ENCODE measurements at regions not wholly inside any gene's neighbourhood (a gene's known extent, or its start where the extent isn't known, plus 50 kb on each side); places are given as distances from the start of the nearest gene placed in this dataset.

DNA sequence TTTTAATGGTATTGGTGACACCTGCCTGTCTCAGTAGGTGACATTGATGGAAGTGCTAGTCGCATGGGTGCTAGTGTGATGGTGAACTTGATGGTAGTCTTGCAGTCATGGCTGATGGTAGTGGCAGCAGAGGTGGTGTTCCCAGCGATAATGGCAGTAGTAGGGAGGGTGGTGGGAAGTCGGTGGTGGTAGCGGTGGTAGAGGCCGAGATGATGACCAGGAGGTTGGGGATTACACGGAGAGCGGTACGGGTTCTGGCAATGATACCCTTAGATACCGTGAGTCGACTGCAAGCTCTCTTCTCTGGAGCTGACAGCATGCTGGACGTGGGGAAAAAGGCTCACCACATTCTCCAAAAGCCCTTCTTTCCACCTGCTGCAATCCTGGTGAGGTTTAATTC lies 99.4 kb upstream of the SLC2A1 start:
- no peak for DNase-seq (ENCODE audit: low spot score in 2 of 2, unreplicated experiment in 2 of 2)
- Mint-ChIP-seq H3K4me3 (no peak overlapping the region), H3K27ac (peak overlapping the region; percentile 83), H3K4me1 (peaks cover 60% of the 10 kb centered on the region), H3K36me3 (no peaks in the 10 kb centered on the region), H3K9me3 (no peaks in the 10 kb centered on the region), H3K27me3 (ENCODE audit: low read depth) (no peaks in the 10 kb centered on the region)
- TF ChIP-seq, protein P1, sequence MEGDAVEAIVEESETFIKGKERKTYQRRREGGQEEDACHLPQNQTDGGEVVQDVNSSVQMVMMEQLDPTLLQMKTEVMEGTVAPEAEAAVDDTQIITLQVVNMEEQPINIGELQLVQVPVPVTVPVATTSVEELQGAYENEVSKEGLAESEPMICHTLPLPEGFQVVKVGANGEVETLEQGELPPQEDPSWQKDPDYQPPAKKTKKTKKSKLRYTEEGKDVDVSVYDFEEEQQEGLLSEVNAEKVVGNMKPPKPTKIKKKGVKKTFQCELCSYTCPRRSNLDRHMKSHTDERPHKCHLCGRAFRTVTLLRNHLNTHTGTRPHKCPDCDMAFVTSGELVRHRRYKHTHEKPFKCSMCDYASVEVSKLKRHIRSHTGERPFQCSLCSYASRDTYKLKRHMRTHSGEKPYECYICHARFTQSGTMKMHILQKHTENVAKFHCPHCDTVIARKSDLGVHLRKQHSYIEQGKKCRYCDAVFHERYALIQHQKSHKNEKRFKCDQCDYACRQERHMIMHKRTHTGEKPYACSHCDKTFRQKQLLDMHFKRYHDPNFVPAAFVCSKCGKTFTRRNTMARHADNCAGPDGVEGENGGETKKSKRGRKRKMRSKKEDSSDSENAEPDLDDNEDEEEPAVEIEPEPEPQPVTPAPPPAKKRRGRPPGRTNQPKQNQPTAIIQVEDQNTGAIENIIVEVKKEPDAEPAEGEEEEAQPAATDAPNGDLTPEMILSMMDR (IDR thresholded peaks at IDR 0.05; ENCODE audit: unreplicated experiment) = no peak

DNA sequence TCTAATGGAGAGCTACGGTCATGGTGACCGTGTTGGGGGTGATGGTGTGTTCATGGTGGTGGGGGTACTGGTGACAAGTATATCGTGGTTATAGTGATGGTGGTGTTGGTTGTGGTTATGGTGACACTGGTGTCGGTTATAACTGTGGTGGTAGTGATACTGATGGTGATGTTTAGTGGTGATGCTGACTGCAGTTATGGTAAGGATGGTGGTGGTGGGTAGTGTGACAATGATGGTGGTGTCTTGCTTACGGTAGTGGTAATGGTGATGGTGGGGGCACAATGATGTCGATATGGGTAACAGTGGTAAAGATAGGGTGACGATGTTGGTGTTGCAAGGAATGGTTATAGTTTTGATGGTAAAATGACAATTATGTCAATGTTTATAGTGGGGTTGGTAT lies 98.9 kb upstream of the SLC2A1 start:
- no peak overlapping the region for H3K4me3 Mint-ChIP-seq
- H3K4me1 Mint-ChIP-seq = peaks cover 65% of the 10 kb centered on the region
- no peak for DNase-seq (ENCODE audit: low spot score in 2 of 2, unreplicated experiment in 2 of 2)
- TF ChIP-seq, protein P1 (IDR thresholded peaks at IDR 0.05; ENCODE audit: unreplicated experiment) = no peak
- H3K36me3 Mint-ChIP-seq = no peaks in the 10 kb centered on the region
- H3K9me3 Mint-ChIP-seq = no peaks in the 10 kb centered on the region
- H3K27me3 Mint-ChIP-seq (ENCODE audit: low read depth) = no peaks in the 10 kb centered on the region
- H3K27ac Mint-ChIP-seq = peak overlapping the region; percentile 83

DNA sequence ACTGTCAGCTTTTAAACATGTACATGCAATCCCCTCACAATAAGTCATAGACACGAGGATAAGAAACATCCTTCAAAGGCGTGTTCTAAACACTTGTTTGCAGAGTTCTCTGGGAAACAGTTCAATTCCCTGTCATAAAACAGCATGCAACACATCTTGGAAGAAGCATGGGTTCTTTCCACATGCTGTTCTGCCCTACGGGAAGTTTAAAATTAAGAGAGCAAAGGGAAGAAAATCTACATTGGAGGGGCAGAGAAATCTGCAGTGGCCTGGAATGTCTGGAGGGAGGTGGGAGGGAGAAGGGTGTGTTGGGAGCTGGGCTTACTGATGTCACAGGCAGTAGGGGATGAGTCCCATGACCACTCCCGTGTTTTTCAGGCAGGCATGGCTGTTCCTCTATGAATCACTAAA lies 98.3 kb upstream of the SLC2A1 start:
- no peak overlapping the region for H3K4me3 Mint-ChIP-seq
- TF ChIP-seq, protein P1 (IDR thresholded peaks at IDR 0.05; ENCODE audit: unreplicated experiment) = no peak
- peak overlapping the region; percentile 83 for H3K27ac Mint-ChIP-seq
- no peak for DNase-seq (ENCODE audit: low spot score in 2 of 2, unreplicated experiment in 2 of 2)
- H3K36me3 Mint-ChIP-seq = no peaks in the 10 kb centered on the region
- no peaks in the 10 kb centered on the region for H3K9me3 Mint-ChIP-seq
- H3K4me1 Mint-ChIP-seq = peaks cover 70% of the 10 kb centered on the region
- H3K27me3 Mint-ChIP-seq (ENCODE audit: low read depth) = no peaks in the 10 kb centered on the region

DNA sequence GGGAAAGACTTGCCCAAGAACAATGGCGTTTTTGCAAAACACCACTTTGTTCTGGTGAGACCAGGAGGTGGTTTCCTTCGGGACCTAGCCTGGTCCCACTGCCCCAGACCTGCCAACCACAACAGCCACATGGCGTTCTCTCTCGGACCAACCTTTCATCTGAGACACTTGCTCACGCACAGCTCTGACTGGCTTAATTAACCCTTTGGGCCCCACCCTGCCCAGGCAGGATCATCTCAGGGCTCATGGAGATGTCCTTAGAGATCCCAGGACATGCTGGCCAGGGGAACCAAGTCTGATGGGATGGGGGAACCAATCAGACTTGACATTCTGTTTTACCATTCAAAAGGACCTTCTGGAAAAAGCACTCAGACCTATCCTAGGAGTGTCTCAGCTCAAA lies 97.8 kb upstream of the SLC2A1 start:
- Mint-ChIP-seq H3K36me3 (no peaks in the 10 kb centered on the region), H3K4me1 (peaks cover 76% of the 10 kb centered on the region), H3K4me3 (no peak overlapping the region), H3K27ac (peak overlapping the region; percentile 83), H3K27me3 (ENCODE audit: low read depth) (no peaks in the 10 kb centered on the region), H3K9me3 (no peaks in the 10 kb centered on the region)
- DNase-seq (ENCODE audit: low spot score in 2 of 2, unreplicated experiment in 2 of 2) = no peak
- TF ChIP-seq, protein P1 (IDR thresholded peaks at IDR 0.05; ENCODE audit: unreplicated experiment) = no peak

DNA sequence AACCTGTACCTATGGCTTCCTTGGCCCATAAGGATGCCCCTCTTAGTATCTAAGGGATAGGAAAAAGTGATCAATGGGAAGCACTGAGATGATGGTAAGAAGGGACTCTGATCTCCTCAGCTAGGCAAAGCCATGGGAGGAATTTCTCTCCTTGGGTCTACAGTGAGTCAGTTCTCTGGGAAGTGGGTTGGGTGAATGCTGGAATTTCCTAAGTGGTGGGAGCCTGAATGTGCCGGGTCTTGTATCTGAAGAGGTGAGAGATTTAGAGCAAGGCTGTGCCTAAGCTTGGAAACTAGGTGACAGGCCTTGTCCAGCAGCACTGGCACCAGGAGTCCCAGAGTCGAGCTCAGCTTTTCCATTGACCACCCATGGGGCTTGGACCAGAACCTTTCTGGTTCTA lies 96.3 kb upstream of the SLC2A1 start:
- peak overlapping the region; percentile 55 for H3K27ac Mint-ChIP-seq
- TF ChIP-seq, protein P1 (IDR thresholded peaks at IDR 0.05; ENCODE audit: unreplicated experiment) = no peak
- H3K4me1 Mint-ChIP-seq = peaks cover 80% of the 10 kb centered on the region
- DNase-seq (ENCODE audit: low spot score in 2 of 2, unreplicated experiment in 2 of 2) = no peak
- H3K27me3 Mint-ChIP-seq (ENCODE audit: low read depth) = no peaks in the 10 kb centered on the region
- no peaks in the 10 kb centered on the region for H3K36me3 Mint-ChIP-seq
- no peaks in the 10 kb centered on the region for H3K9me3 Mint-ChIP-seq
- H3K4me3 Mint-ChIP-seq = no peak overlapping the region

All from mesothelial cell of epicardium (in vitro differentiated cells).